ENCODE measurements at regions not wholly inside any gene's neighbourhood (a gene's known extent, or its start where the extent isn't known, plus 50 kb on each side); places are given as distances from the start of the nearest gene placed in this dataset.

GRCh38 chr3:152664766-152665165 is 170.2 kb upstream of the P2RY1 start:
- TF ChIP-seq BHLHE40 (IDR thresholded peaks at IDR 0.05; ENCODE audit: borderline replicate concordance) (no peak), HDGF (IDR thresholded peaks at IDR 0.05; ENCODE audit: borderline replicate concordance) (no peak), FOXM1 (IDR thresholded peaks at IDR 0.05; ENCODE audit: borderline replicate concordance) (no peak), ZNF384 (IDR thresholded peaks at IDR 0.05) (no peak), SP1 (IDR thresholded peaks at IDR 0.05) (no peak), TARDBP (IDR thresholded peaks at IDR 0.05) (no peak), FOXK2 (IDR thresholded peaks at IDR 0.05) (no peak), NFRKB (IDR thresholded peaks at IDR 0.05) (no peak), SUZ12 (IDR thresholded peaks at IDR 0.05) (no peak), CTBP1 (IDR thresholded peaks at IDR 0.05; ENCODE audit: borderline replicate concordance) (no peak), ARNT (IDR thresholded peaks at IDR 0.05) (no peak), L3MBTL2 (conservative IDR thresholded peaks at IDR 0.05) (no peak), FOXA1 (IDR thresholded peaks at IDR 0.05) (no peak)
- TF ChIP-seq, protein P1, sequence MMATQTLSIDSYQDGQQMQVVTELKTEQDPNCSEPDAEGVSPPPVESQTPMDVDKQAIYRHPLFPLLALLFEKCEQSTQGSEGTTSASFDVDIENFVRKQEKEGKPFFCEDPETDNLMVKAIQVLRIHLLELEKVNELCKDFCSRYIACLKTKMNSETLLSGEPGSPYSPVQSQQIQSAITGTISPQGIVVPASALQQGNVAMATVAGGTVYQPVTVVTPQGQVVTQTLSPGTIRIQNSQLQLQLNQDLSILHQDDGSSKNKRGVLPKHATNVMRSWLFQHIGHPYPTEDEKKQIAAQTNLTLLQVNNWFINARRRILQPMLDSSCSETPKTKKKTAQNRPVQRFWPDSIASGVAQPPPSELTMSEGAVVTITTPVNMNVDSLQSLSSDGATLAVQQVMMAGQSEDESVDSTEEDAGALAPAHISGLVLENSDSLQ (IDR thresholded peaks at IDR 0.05): no peak
